SH-SY5Y (cell line): ENCODE measurements at regions not wholly inside any gene's neighbourhood (a gene's known extent, or its start where the extent isn't known, plus 50 kb on each side); places are given as distances from the start of the nearest gene placed in this dataset.

ENCODE experiments used
- GATA2 ChIP-seq: IDR thresholded peaks from 2 replicates; pipeline ENCODE4 v1.6.1; 2011; ENCODE audit warnings: mild to moderate bottlenecking, low read depth, low read length
- GATA3 ChIP-seq: IDR thresholded peaks from 2 replicates; pipeline ENCODE4 v1.6.1; 2011; ENCODE audit warnings: low read depth, mild to moderate bottlenecking, low read length, moderate library complexity

GRCh38 chr9:80619356-80619755, 1047.6 kb downstream of the TLE4 start:
- no peak for TF ChIP-seq GATA3
- TF ChIP-seq GATA2: no peak
